Inferior parietal cortex (tissue), 1 donor: ENCODE measurements at regions not wholly inside any gene's neighbourhood (a gene's known extent, or its start where the extent isn't known, plus 50 kb on each side); places are given as distances from the start of the nearest gene placed in this dataset.
A peak's percentile ranks its signal among the peaks of the same experiment; 100 is the strongest.

Source experiments
- DNase-seq: peaks from one replicate; pipeline ENCODE4 v3.0.0-alpha.2; 2016; ENCODE audit errors: extremely low spot score

DNA sequence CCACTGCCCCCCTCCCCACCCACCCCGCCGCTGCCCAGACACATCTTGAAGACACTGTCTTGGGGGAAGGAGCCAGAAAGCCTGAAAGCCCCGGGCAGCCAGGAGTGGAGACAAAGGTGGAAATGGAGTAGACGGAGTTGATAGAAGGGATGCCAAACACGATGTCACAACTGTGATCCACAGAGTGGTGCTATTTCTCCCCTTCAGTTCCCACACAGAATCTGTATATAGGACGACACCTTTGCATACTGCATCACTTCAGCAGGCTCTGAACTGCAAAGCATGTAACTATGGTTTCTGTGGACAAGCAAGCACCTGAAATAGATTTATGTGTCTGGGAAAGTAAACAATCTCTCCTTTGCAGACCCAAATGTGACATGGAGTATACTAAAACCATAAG, 56.4 kb upstream of the F13A1 start:
- DNase-seq: no peak

DNA sequence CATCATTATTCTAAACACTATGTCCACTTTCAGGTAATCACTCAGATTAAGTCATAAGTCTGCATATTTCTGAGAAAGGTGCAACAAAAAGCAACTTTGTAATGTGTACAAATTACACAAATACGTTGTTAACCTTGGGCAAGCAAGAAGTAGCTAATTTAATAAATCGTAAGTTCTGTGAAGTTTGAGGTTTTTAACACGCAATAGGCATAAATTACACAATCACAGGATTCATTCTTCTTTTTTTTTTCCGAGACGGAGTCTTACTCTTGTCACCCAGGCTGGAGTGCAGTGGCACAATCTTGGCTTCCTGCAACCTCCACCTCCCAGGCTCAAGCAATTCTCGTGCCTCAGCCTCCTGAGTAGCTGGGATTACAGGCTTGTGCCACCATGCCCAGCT, 57.2 kb upstream of the F13A1 start:
- DNase-seq: no peak

DNA sequence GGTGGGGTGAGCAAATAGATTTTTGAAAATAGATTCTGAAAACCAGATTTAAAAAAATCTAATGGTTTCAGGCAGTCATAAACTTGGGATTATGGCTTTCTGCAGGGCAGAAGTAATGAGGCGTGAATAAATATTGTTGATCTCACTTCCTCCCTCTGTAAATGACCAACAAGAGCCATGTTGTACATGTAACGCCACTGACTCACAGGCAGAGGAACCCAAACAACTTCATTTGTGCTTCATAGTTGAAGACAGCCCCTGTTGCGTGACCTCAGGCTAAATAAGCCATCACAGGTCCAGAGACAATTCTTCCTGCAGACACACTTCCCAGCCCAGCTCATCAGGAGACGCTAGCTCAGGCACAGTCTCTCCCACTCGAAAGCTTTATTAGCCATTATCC, 59.1 kb upstream of the F13A1 start:
- DNase-seq: no peak

DNA sequence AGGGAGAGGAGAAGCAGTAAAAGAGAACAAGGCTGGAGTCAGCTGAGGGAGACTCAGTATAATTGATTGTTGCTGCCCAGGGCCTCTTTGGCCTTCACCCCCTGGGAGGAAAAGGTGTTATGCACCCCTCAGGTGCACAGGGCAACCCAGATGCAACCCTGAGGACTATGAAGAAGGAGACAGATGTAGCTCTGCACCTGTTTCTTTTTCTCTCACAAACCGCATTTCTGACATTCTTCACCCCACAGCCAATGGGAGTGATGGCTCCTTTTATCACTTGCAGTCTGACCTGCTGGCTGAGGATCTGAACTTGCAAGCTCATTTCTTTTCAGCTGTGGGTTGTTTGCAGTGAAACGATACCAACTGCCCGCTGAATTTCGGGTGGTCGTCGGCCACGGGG, 64.1 kb upstream of the F13A1 start:
- no peak for DNase-seq

DNA sequence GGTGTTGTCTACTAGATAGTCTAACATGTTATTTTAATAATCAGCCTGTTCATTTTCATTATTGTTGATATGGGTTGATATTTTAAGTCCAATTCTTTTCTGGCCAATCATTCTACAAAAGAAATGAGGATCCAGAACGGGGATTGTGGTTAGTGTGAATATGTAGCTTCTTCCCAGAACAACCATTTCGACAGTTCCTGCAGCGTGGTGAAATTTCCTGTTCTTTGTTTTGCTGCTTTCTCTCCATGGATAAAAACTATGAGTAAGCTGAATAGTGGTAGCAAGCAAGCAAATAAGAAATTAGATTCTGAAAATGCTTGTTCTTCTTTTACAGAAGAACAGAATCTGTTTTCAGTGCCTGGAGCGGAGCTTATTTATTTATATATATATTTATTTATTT, 65.5 kb upstream of the F13A1 start:
- DNase-seq: no peak

DNA sequence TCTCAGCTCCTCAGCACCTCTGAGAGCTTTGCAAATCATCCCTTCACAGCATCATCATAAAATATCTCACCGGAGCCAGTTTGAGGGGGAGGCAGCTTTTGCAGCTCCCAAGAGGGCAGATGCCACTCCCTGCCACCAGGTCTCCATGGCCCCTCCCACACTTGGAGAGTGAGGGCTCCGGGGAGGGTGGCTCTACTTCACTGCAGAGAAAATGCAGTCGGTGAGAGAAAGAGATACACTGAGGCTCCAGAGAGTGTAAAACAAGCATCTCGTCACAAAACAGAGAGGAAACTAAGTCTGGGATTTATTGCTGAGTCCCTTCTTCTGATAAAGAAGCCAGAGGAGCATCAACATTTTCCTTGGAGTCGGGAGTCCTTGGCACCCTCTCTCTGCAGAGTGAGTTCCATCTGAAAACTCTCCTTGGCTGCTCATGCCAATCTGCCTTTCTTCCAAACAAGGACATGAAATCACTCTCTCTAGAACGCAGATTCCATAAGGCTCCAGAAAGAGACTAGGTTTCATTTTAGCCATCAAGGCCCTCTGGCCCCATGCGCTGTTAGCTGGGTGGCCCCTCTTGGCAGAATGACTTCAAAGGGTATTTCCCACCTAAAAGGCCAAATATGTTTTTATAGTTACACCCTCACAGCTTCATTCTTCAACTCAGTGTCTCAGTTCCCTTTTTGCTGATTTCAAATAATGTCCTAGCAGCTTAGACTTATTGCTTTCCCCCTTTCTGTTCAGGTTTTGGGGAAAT, 70.6 kb upstream of the F13A1 start:
- DNase-seq: no peak

DNA sequence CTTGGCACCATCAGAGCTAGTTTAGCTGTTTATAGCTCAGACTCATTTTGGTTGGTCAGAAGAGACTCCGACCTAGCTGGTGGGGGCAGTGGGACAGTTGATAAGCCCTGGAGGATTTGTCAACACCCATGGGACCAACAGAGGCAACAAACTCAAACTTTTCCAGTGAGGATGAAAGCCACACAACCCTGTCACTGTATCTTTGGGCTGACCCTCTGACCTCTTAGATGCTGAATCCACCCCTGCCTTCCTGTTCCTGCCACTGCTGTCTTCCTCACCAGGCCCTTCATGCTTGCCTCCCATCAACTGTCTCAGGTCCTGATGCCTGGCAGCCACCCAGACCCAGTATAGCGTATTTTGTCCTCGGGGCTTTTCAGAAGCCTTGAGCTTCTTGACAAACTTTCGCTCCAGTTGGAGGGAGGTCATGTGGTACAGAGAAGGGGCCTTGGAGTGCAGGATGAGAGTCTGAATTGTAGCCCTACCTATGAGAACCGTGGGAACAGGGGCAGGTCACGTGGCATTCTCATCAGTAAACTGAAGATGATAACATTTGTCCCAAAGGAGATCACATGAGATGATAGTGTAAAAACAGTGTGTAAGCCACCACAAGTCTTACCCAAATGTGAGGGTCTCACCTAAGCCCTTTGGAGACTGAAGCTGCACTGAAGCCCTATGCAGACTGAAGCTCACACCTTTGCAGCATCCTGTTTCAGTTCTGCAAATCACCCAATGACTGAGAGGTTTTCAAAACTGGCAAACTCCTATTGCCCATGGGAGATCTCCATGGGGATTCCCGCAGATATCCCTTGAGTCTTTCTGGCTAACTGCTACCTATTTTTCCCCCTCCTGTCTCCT, 72.0 kb upstream of the F13A1 start:
- no peak for DNase-seq

DNA sequence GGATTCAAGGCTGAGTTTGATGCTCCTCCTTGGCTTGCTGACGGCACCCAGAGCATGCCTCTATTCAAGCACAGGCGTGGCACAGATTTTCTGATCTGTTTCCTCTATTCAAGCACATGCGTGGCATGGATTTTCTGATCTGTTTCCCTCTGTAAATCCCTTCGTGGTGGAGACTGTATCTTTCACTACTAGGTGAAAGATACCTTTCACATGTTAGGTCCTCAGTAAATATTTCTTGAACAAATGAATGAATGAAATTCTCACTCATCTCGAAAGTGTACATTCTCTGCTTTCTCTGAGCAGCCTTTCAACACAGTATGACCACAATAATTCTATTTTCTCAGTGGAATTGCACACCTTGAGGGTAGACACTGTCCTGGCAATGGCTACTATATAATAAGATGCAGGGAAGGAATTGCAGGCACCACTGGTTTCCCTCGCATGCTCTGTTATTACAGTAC, 72.6 kb upstream of the F13A1 start:
- no peak for DNase-seq

DNA sequence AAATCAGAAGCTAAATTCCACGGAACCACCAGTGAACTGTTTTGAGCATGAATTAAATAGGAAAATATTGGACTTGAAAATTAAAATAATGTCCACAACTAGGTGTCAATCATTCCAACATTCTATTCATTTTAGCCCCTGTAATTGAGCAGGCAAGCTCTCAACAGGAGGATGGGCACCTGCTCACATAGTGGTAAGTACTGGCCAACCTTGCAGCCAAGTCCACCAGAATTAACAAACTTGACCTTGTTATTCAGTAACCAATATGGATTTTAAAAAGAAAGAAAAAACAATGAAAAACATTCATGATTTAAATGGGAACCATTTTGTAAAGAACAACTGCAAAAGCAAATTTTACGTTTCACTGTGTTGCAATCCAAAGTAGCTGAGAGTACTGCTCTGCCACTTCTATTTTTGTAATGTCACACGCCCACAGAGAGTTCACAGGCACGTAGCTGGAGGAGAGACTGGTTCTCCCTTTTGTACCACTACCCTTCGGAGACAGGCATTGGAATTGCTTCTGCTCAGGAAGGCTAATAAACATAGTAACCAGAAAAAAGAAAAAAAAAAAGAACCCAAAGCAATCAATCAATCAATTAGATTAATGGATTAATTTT, 75.2 kb upstream of the F13A1 start:
- peak; percentile 58 for DNase-seq

DNA sequence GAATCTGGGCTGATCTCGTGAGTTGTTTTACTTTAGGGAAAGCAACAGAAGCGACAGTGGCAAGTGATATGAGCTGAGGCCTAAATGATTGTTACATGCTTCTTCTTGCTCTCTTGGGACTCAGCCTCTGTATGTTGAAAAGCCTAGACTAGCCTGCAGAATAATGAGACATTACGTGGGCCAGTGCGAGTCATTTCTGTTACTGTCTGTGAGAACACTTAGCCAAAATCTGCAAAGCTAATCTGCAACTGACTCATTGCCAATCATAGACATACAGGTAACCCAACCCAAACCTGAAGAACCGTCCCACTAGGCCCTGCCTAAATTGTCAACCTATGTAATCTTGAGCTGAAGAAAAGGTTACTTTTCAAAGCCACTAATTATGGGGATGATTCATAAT, 77.4 kb upstream of the F13A1 start:
- DNase-seq: no peak

DNA sequence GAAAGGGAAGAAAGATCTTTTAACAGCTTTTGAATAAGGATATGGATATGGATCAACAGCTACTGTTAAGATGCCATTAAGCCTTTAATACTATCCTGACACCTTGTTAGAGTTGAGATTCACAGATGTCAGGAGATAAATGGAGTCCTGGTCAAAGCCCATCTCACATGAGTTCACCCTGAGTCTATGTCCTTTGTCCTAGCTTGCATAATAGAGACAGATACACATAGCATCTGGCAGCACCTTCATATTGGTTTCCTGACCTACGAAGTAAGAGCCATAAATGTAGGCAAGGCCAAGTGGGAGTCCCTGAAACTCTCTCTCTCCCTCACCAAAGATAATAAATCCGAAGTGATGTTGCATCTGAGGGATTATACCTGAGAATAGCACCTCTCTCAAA, 79.1 kb upstream of the F13A1 start:
- DNase-seq: no peak

DNA sequence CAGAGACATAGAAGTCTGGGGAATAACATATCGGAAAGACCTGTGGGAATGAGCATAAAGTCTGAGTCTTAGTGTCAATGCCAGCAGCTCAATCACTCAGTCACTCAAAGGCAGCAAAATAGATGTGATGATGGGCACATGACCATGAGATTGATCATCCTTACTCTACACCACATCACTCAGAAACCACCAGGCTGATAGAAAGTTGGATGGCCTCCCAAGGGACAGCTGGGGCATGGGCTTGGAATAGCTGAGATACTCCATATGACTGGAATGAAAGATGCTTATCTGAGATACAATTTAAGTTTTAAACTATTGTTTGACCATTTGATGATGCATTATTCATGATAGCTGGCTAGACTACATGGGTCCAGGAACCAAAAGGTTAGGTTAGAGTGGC, 80.9 kb upstream of the F13A1 start:
- DNase-seq: no peak

DNA sequence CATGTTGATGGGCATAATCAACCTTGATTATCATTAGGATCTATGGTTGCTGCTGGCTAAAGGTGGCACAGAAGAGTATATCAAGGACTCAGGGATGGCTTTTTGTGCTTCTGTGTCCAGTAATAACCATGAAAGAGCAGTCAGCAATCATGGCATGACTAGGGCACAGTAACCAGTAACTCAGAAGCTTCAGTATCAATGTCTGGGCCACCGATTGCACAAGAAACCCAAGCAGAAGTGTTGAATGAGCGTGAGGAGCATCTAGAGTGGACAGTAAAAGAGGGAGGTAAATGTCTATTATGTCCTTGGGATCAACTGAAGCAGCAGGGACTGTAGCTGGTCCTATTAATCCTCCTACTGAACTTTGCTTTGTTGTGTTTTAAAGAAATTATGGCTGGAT, 81.5 kb upstream of the F13A1 start:
- DNase-seq: no peak

DNA sequence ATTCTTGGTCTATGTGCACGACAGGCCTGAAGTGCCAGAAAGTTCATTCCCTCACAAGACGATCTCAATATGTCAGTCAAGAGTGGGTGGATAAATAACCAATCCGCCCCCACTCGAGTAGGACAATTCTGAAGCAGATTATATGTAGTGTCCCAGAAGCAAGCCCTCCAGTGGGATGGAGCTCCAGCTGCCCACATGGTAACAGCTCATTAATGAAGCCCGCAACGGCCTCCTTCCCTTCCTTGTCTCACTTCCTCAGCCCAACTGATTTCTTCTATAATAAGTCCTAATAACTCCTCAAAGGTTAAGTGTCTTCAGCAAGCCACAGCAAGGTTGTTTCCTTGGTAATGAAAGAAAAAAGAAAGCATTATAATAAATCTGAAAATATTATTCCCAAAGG, 82.1 kb upstream of the F13A1 start:
- DNase-seq: no peak

DNA sequence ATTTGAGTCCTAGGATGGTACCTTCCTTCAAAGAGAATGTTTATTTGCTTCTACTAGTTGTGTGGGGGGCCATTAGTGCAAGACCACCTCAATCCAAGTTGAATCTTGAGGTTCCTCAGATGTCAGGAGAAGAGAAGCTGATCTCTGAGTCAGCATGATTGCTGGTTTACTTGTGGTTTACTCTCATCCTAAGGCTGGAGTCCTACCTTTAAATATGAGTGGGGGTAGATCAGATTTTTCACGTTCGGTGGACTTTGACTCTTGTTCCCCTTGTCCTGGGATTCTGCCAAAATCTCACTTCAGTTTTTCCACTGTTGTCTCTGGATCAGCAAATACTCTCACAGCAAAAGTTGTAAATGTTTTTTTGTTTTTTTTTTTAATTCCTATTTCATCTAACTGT, 84.6 kb upstream of the F13A1 start:
- no peak for DNase-seq

DNA sequence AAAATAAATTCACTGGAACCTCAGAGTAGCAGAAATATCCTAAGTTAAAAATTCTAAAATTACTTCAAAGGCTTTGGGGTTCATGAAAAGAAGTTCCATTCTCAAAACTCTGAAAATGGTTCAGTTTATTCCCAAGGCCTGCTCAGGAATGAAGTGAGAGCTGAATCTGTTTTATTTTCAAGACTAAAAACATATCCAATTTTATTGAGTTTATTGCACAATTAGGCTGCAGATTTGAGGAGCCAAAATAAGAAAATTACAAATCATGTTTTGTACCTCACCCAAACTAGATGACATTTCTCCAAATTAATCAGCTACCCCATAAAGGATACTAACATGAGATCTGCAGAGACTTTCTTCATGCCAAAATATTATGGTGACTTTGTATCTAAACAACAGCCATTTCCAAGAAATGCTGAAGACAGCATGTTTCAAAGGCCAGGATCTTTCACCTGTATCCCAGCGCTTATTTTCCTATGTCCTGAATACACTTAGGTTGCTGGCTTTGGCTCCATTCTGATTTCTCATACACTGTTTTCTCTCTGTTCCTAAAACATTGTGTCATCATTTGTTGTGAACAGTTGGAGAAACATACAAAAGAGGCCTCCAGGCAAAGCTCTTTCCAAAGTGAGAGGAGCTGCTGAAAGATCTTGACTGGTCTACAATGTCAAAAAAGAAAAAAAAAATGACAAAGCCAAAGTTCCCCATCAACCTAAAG, 85.7 kb upstream of the F13A1 start:
- no peak for DNase-seq

DNA sequence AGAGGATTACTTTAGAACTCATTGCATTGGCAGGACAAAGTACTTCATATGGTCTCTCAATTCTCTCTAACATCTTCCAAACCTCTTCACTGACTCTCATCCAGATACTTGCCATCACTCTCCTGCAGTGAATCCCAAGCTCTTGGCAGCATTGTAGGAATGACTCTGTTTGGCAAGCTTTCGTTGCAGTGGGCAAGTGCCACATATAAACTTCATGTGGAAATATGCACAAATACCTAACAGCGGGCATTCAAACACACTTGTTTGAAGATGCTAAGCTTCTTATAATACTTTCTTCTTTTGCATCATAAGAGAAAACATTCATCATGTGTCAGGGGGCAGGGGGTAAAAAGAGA, 86.2 kb upstream of the F13A1 start:
- no peak for DNase-seq

DNA sequence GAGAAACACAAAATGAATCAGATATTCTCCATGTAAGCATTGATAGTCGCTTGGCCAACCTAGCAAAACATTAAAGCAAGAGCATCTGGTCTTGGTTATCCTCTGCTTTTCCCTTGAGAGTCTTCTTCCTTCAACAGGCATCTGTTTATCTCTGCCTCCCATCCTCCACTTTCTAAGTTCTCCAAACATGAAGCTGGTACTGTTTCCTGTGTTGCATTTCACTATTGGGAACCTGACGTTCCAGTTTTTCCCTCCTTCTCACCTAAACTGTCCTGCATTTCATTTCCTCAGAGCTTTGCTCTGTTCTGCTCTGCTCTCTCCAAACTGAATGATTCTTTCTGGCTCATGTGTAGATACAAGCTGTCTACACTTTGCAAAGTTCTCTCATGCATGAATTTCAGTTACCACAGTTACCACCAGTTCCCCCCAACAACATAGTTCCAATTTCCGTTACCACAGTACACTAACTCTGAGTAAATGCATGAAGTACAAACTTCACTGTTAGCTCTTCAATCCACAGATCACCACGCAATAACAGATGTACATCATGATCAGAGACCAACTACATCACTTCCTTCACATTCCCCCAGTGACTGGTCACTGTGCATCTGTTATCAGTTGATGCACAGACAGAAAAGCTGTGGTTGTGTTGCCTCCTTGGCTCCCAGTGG, 86.7 kb upstream of the F13A1 start:
- no peak for DNase-seq

DNA sequence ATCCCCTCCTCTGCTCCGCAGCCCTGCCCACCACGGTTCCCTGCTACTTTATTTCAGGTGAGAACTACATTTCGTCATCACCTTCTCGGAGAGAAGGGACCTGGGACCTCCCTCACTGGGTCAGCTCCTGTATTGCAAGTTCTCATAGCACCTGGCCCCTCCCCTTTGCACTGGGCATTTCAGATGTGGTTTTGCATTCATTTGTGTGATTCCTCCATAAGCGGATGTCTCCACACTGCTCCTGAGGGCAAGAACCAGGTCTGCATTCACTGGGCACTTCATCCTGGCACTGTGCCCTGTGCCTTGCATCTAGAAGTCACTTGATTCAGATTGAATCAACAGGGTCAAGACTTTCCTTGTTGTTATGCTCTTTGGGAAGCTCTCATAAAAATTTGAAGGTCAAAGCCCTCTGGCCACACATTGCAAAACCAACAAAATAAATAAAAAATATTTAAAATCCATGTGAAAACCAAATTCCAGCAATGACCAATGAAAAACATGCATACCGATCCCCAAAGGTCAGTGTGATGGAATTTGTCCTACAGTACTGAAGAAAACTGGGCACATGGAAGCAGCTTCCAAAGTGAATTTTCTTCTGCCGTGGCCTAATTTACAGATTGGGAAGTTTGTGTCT, 89.1 kb upstream of the F13A1 start:
- DNase-seq: no peak

DNA sequence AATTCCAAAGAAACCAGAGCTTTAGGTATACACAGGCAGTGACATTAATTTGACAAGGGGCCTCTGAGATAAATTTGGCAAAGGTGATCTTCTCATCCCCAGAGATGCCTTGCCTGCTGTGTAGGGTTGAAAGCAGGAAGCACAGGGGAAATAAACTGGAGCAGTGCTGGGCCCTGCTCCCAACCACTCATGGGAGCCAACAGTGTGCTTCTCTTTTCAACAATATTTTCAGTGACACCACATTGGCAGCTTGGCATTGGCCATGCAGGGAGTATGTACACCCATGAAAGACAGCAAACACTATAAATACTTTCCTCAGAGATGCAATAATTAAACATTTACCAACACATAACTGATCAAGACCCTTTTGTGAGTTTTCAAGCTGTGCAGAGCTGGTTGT, 90.7 kb upstream of the F13A1 start:
- DNase-seq: no peak

DNA sequence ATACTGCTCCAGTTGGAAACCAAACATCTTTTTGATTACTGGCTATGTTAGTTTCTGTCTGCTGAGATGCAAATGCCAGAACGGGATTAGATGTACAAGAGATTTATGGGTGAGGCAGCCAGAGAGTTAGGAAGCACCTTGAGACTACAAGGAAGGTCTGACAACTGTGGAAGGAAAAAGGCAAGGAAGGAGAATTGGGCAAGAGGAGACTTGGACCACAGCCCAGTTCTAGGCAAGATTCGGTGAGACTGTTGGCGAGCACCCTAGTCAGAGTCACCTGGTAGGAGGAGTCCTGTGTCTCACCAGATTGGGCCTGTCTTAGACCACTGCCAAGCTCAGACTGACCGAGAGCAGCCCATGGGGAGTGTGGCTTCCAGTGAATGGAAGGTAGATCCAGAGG, 91.8 kb upstream of the F13A1 start:
- DNase-seq: no peak
